ENCODE measurements at regions not wholly inside any gene's neighbourhood (a gene's known extent, or its start where the extent isn't known, plus 50 kb on each side); places are given as distances from the start of the nearest gene placed in this dataset.

GRCh38 chr15:38859574-38859973, 295.0 kb upstream of the RASGRP1 start:
- no peak for DNase-seq (ENCODE audit: low read depth in 2 of 2)

- no peak for DNase-seq (ENCODE audit: low read depth in 2 of 2)
Observed at GRCh38 chr15:38860253-38860652, 295.6 kb upstream of the RASGRP1 start.

- DNase-seq (ENCODE audit: low read depth in 2 of 2): no peak
Observed at GRCh38 chr15:38860674-38861073, 296.1 kb upstream of the RASGRP1 start.

DNA sequence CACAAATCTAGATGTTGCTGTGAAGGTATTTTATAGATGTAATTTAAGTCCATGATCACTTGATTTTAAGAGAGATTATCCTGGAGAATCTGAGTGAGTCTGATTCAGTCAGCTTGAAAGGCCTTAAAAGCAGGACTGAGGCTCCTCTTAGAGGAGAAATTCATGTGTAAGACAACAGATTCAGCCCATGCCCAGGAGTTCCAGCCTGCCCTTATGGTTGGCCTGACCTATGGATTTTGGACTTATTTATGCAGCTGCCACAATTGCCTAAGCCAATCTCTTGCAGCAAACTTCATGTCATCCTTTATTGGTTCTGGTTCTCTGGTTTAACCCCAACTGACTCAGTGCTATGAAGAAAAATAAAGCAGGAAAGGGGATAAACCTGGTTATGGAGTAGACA, 296.5 kb upstream of the RASGRP1 start:
- no peak for DNase-seq (ENCODE audit: low read depth in 2 of 2)

DNA sequence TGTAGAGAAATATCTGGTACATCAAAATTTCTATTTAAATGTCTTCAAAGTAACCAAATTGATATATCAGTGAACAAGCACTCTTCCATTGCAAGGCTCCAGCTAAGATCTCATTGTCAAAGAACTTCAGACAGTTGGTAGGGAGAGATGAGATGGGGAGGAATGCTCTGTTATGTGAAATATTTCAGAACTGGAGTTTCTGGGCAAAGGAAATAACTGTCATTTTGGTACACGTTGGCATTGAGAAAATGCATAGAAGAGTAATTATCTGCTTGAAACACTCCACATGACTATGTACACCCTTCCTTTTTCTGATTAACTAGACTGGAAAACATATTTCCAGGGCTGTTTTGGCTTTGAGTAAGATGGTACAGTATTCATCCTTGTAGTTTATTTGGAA, 297.5 kb upstream of the RASGRP1 start:
- DNase-seq (ENCODE audit: low read depth in 2 of 2): no peak

DNA sequence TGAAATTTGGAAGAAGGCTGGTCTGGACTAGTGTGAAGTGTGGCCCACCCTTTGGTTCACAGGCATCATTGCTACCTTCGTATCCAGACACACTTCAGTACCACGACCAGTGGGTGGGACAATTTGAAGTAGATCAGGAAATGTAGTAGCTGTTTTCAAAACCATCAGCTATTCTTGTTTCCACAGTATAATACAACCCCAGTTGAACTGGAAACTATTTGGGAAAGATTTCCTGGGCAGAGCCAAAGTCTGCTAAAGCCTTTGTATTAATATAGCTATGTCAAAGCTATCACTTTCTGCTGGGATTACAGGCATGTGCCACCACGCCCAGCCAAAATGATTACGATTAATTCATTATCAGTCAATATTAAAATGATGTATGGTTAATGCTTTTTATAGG, 298.8 kb upstream of the RASGRP1 start:
- no peak for DNase-seq (ENCODE audit: low read depth in 2 of 2)

DNA sequence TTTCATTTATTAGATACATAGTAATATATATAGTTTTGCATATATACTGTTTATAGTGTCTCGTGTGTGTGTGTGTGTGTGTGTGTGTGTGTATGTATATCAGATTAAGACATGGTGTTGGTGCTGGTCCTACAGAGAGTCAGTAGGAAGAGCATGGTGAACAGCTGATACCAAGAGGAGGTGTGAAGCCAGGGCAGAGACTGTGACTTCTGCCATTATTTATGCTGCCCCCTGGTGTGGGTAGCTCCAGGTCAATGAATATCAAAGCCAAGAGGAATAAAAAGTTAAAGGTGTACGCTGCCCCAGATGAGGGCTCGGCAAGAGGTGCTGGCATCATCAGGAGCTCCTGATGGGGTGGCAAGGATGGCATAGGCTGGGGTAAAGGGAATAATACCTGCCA, 299.5 kb upstream of the RASGRP1 start:
- no peak for DNase-seq (ENCODE audit: low read depth in 2 of 2)

DNA sequence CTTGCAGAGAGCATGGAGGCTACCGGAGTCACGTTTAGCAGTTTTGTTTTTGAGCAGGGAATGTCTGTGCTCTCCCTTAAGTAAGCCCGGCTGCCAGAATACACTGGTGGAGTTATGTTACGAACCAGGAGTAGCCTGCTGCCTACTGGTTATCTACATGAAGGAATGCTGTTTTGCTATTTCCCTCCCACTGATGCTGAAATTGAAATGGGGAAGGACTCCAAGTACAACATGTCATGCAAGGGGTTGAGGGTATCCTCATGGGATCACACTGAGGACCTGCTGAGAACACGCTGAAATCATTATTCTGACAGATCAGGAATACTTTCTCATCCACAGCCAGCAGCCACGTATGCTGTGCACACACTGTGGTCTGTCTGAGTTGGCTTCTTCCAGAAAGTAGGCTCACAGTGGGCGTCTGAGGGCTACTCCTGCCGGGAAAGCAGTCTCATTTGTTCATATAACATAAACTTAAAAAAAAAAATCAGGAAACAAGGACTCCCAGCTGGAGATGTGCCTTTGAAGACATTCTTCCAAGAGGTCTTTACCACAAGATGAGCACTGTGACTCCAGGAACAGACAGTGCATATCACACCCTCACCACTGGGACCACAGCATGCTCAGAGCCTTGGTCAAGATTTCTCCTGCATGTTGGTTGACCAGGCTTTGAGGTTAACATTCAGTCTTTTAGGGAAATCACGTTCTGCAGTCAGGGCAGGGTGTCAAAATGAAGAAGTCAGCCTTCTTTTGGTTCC, 300.4 kb upstream of the RASGRP1 start:
- DNase-seq (ENCODE audit: low read depth in 2 of 2): no peak

DNA sequence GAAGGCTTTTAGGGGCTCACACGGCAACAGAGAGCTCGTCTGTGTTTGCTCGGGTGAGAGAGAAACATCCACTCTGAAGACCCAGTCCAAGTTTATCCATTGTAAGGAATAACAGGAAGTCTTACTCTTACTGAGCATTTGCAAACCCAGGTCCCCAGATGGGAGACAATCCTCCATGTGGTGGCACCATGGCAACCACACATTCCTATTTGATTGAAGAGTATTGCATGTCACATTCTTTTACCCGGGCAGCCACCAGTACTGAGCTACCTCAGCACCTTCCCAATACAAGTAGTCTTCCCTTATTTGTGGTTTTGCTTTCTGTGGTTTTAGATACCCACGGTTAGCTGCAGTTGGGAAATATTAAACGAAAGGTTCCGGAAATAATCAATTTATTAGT, 302.9 kb upstream of the RASGRP1 start:
- no peak for DNase-seq (ENCODE audit: low read depth in 2 of 2)

DNA sequence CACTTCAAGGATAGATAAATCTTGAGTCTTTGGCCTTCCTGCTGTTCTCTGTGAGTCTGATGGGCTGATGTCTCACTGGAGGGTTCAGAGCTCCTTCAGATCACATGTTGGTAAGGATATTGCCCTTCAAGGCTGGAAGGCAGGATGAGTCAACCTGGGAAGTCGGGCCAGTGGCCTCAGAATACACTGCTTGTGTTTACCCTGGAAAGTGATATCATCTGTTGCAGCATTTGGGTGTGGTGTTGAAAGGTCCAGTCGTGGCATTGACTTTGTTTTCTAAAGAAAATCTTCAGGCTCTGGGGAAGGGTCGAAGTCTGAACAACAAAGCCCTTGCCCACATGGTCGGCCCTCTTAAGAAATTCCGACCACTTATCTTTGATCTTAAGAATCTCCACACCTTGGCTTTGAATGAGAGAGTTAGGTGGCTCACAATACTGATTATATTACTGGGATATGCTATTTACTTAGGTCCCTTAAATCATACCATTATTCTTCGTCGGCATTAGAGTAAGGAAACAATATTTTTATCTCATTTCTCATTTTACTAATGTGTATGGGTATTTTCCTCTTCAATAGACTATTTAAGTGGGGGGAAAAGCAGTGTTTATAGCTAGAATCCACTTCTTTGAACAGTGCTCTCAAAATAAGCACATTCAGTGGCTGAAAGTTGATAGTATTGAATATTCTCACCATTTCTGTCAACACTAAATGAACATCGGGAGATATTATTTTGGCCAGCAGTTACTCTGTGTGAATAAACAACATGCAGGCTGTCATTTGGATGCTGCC, 303.9 kb upstream of the RASGRP1 start:
- no peak for DNase-seq (ENCODE audit: low read depth in 2 of 2)

DNA sequence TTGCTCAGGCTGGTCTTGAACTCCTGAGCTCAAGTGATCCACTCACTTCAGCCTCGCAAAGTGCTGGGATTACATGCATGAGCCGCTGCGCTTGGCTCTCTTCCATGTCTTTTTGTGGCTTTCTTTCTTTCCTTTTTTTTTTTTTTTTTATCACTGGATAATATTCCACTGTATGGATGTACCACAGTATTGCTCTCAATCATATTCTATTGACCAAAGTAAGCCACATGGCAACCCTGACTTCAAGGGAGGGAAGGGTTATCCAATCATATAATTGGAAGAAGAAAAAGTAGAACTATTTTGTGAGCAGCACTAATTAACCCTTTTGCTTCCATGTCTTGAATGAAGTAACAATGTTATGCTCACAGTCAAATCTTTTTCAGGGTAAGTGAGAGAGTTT, 307.0 kb upstream of the RASGRP1 start:
- no peak for DNase-seq (ENCODE audit: low read depth in 2 of 2)

DNA sequence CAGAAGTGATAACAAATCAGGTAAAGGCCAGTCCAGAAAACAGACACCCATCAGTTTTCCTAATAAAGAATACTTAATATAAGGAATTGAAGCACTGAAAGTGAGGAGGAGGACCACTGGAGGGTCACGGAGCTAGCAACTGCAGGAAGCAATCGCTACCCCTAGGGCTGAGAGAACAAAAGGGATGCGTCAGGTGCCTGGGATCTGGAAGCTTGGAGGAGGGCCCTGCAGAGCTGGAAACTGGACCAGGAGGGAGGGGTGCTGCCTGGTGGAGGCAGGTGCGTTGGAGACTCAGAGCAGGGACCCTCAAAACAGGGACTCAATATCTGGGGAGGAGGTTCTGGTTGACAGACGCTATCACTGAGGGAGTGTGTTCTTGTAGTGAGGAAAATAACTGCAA, 308.1 kb upstream of the RASGRP1 start:
- DNase-seq (ENCODE audit: low read depth in 2 of 2): no peak

- DNase-seq (ENCODE audit: low read depth in 2 of 2): no peak
Observed at GRCh38 chr15:38873158-38873557, 308.5 kb upstream of the RASGRP1 start.

DNA sequence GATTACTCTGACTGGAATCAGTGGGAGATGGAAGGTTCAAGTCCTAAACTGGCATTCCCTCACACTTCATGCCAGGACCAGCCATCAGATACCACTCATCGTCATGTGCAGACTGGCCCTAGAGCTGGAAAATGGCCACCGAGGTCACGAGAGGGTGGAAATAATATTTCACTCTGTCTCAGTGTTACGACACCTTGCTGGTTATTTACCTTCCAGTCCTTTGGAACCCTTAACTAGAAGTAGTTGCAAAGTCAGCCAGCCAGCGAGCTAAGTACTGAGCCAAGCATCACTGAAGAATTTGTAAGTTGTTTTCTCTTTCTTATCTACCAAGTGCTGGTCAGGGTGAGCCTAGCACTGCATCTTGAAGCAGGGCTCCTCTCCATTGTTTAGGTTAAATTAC, 309.9 kb upstream of the RASGRP1 start:
- DNase-seq (ENCODE audit: low read depth in 2 of 2): no peak

GRCh38 chr15:38876211-38876610, 311.6 kb upstream of the RASGRP1 start:
- no peak for DNase-seq (ENCODE audit: low read depth in 2 of 2)

DNA sequence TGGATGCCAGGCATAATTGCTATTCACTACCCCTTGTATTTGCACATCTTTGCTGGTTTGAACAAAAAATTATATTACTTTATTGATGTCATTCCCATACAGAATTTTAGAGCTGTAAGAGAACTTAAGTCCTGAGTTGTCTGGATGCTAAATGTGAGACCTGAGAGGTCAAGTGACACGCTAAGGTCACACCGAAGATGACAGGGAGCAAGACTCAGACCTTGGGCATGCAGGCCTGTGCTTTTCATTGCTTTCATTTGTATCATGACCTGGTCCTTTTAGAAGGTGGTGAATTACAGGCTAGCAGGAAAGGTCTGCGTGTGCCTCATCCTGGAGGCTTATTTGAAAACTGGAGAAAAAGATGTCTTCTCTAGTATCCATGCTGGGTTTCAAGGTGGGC, 312.0 kb upstream of the RASGRP1 start:
- DNase-seq (ENCODE audit: low read depth in 2 of 2): no peak

GRCh38 chr15:38877471-38877870, 312.9 kb upstream of the RASGRP1 start:
- no peak for DNase-seq (ENCODE audit: low read depth in 2 of 2)

- DNase-seq (ENCODE audit: low read depth in 2 of 2): no peak
Observed at GRCh38 chr15:38878026-38878425, 313.4 kb upstream of the RASGRP1 start.

- no peak for DNase-seq (ENCODE audit: low read depth in 2 of 2)
Observed at GRCh38 chr15:38878926-38879325, 314.3 kb upstream of the RASGRP1 start.

DNA sequence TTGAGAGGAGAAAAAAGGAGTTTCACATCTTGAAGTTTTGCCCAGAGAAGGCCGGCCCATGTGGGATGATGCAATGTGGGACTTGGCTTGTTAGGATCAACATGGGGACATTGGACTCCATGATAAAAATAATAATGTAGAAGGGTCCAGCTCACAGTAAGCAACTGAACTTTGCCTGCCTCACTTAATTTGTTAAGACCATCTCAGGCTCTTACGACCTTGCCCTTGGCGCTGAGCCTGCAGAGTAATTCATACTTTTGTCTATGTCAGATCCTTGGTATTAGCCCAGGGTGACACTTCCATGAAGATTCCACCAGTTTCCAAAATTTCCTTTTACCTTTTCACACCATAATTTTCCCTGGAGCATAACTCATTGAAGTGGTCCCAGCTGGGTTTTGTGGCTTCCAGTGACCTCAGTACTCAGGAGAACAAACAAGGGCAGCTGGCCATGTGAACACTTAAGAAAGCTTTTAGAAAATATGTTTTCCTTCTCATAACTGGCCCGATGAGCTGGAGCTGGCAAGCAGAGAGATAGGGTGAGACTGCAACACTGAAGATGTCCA, 315.4 kb upstream of the RASGRP1 start:
- no peak for DNase-seq (ENCODE audit: low read depth in 2 of 2)

DNA sequence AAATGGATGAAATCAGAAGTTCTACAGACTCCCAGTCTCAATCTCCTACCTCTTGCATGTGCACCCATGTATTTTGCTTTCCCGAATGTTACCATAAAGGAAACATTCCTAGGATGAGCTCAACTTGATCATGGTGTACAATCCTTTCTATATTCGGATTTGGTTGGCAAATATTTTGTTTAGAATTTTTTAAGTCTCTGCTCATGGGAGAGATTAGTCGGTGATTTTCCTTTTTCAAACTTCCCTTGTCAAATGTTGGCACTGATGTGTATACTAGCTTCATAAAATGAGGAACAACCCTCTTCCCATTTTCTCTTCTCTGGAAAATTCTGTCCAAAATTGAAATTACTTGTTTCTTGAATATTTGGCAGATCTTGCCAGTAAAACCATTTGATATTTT, 317.6 kb upstream of the RASGRP1 start:
- DNase-seq (ENCODE audit: low read depth in 2 of 2): no peak

DNA sequence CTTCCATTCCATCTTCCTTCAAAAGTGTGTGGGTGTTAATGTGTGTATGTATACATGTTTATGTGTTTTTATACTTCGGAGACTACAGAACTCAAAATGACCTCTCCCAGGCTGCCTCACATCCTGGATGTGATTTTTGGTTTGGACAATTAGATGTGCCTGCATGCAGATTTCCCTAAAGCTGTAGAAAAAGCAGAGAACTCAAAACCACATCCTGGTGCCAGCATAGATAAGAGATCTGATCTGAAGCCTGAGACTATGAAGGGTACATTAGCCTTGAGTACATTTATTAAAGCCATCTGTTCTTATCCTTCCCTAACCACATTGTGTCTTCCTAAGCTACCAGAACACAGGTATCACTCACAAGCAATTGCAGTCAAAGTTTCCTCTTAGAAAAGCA, 319.4 kb upstream of the RASGRP1 start:
- no peak for DNase-seq (ENCODE audit: low read depth in 2 of 2)

DNA sequence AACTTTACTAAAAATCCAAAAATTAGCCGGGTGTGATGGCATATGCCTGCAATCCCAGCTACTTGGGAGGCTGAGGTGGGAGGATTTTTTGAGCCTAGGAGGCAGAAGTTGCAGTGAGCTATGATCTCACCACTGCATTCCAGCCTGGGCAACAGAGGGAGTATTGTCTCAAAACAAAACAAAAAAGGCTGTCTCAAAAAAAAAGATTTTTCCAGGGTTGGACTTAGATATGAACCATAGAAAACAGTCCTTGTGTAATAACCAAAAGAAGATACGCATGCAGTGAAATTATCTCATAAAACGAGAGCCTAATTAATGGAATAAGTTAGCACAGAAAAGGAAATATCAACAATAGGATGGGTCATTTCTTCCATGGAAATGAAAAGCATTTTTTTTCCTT, 320.4 kb upstream of the RASGRP1 start:
- DNase-seq (ENCODE audit: low read depth in 2 of 2): no peak
